ENCODE measurements at regions not wholly inside any gene's neighbourhood (a gene's known extent, or its start where the extent isn't known, plus 50 kb on each side); places are given as distances from the start of the nearest gene placed in this dataset.
"Not testable (repeated sequence)": the region's sequence is repeated elsewhere in the genome, so short reads cannot be mapped to it uniquely, and the experiment has no call there.

DNA sequence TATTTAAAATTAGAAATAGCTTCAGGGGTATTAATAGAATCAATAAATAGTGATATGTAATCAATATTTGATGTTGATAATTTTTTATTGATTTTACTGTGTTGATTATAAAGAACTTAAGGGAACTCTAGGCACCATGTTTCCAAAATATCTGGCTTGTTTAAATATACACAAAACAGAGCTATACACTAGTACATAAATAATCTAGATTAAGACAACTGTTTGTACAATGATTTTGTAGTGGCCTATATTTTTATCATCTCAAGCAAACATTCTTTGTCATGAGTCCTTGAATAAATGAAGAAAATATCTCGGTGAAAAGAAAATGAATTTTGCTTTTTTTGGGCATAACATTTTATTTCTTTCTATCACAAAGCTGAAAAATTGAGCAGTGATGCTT, 117.1 kb upstream of the KRR1 start:
- no peaks in the 10 kb centered on the region for H3K9me3 ChIP-seq
- no peaks in the 10 kb centered on the region for H3K27me3 ChIP-seq (replicated peaks; ENCODE audit: control insufficient read depth, insufficient read depth, low read length)
- POLR2A ChIA-PET, result no interaction called here
- peaks cover 8% of the 10 kb centered on the region for H3K9me3 Mint-ChIP-seq (ENCODE audit: unreplicated experiment)
- no peak overlapping the region for H3K27ac Mint-ChIP-seq (ENCODE audit: unreplicated experiment)
- TF ChIP-seq, protein P1, sequence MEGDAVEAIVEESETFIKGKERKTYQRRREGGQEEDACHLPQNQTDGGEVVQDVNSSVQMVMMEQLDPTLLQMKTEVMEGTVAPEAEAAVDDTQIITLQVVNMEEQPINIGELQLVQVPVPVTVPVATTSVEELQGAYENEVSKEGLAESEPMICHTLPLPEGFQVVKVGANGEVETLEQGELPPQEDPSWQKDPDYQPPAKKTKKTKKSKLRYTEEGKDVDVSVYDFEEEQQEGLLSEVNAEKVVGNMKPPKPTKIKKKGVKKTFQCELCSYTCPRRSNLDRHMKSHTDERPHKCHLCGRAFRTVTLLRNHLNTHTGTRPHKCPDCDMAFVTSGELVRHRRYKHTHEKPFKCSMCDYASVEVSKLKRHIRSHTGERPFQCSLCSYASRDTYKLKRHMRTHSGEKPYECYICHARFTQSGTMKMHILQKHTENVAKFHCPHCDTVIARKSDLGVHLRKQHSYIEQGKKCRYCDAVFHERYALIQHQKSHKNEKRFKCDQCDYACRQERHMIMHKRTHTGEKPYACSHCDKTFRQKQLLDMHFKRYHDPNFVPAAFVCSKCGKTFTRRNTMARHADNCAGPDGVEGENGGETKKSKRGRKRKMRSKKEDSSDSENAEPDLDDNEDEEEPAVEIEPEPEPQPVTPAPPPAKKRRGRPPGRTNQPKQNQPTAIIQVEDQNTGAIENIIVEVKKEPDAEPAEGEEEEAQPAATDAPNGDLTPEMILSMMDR (IDR thresholded peaks at IDR 0.05; ENCODE audit: insufficient read depth in 1 of 2, low read depth in 1 of 2, low read length in 1 of 2, severe bottlenecking in 1 of 2, unreplicated experiment in 1 of 2), result no peak
- H3K36me3 ChIP-seq (ENCODE audit: control insufficient read depth, insufficient read depth, low read length), result no peaks in the 10 kb centered on the region
- BruUV-seq (replicated peaks), result no TSS peak
- no peaks in the 10 kb centered on the region for H3K27me3 Mint-ChIP-seq (ENCODE audit: insufficient read depth, unreplicated experiment)
- no peaks in the 10 kb centered on the region for H3K36me3 Mint-ChIP-seq (ENCODE audit: insufficient read depth, unreplicated experiment)
- H3K4me3 ChIP-seq (ENCODE audit: low read depth, low read length), result no peak overlapping the region
- H3K4me3 Mint-ChIP-seq (ENCODE audit: unreplicated experiment), result no peak overlapping the region
- peaks cover 18% of the 10 kb centered on the region for H3K4me1 Mint-ChIP-seq (ENCODE audit: low read depth, unreplicated experiment)
- intact Hi-C loops (cut with micrococcal nuclease; ENCODE audit: unreplicated experiment), result no loop called here
- H3K4me1 ChIP-seq, result peaks cover 10% of the 10 kb centered on the region; the same call in 1 of the 2 replicates
- CTCF ChIA-PET, result no interaction called here
- DNase-seq, result no peak

DNA sequence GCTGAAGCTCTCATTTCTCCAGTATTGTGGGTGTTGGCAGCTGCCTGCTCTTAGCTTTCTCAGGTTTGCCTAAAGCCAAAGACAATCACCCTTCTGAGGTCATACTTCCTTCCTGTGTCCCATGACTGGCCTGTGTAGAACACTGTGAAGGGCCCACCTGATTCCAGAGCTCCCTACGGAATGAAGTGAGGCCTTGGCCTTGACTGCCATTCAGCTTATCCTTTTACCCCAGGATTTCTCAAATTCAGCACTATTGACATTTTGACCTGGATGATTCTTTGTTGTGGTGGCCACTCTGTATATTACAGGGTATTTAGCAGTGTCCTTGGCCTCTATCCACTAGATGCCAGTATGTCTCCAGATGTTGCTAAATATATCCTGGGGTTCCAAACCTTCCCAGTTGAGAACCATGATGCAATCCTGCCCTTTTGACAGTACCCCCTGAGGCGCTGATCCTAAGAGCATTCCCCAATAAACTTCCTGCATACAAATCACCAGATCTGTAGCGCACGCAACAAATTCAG, 112.3 kb upstream of the KRR1 start:
- peaks cover 17% of the 10 kb centered on the region for H3K4me1 ChIP-seq
- Mint-ChIP-seq H3K4me1 (ENCODE audit: low read depth, unreplicated experiment) (peaks cover 20% of the 10 kb centered on the region), H3K27me3 (ENCODE audit: insufficient read depth, unreplicated experiment) (no peaks in the 10 kb centered on the region), H3K27ac (ENCODE audit: unreplicated experiment) (peak overlapping the region; percentile 76), H3K4me3 (ENCODE audit: unreplicated experiment) (no peak overlapping the region), H3K9me3 (ENCODE audit: unreplicated experiment) (peaks cover 8% of the 10 kb centered on the region), H3K36me3 (ENCODE audit: insufficient read depth, unreplicated experiment) (no peaks in the 10 kb centered on the region)
- ChIA-PET POLR2A (interaction anchor here (0.6 to 0.8 kb wide), 2 partner anchors 363 to 935 kb away, joined by 3 read pairs; partner anchors contain the start of gene OSBPL8), CTCF (interaction anchor here (0.5 to 1.1 kb wide), 6 partner anchors 18 to 413 kb away, joined by 3 to 4 read pairs (median 4); partner anchors contain the start of gene PHLDA1)
- H3K4me3 ChIP-seq (ENCODE audit: low read depth, low read length), result no peak overlapping the region
- no peaks in the 10 kb centered on the region for H3K27me3 ChIP-seq (replicated peaks; ENCODE audit: control insufficient read depth, insufficient read depth, low read length)
- TF ChIP-seq, protein P1 (IDR thresholded peaks at IDR 0.05; ENCODE audit: insufficient read depth in 1 of 2, low read depth in 1 of 2, low read length in 1 of 2, severe bottlenecking in 1 of 2, unreplicated experiment in 1 of 2), result peak; percentile 20 to 51
- intact Hi-C loops (cut with micrococcal nuclease; ENCODE audit: unreplicated experiment), result loop anchor here (1.0 to 5.0 kb wide), 8 partner anchors 44 to 831 kb away; partner anchors contain the start of gene PHLDA1
- H3K9me3 ChIP-seq, result no peaks in the 10 kb centered on the region
- no TSS peak for BruUV-seq (replicated peaks)
- DNase-seq, result peak; percentile 46 to 50
- H3K36me3 ChIP-seq (ENCODE audit: control insufficient read depth, insufficient read depth, low read length), result no peaks in the 10 kb centered on the region

DNA sequence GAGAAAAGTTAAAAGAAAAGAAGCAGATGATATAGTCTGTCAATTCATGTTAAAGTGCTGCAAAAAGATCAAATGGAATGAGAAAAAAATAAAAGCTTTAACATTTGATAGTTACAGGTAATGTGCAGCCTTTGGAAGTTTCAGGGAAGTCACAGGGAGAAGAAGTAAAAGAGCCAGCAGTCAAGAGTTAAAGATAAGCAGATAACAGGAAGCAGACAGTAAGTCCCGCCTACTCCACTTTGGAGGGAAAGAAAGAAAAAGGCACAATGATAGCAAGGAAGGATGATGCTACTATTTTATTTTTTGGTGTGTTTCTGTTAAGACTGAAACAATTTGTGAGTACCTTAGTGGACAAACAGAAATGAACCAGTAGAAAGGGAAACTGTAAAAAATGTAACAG, 111.1 kb upstream of the KRR1 start:
- Mint-ChIP-seq H3K27ac (ENCODE audit: unreplicated experiment) (no peak overlapping the region), H3K4me1 (ENCODE audit: low read depth, unreplicated experiment) (peaks cover 20% of the 10 kb centered on the region), H3K4me3 (ENCODE audit: unreplicated experiment) (no peak overlapping the region), H3K9me3 (ENCODE audit: unreplicated experiment) (peaks cover 8% of the 10 kb centered on the region), H3K36me3 (ENCODE audit: insufficient read depth, unreplicated experiment) (no peaks in the 10 kb centered on the region), H3K27me3 (ENCODE audit: insufficient read depth, unreplicated experiment) (no peaks in the 10 kb centered on the region)
- Histone ChIP-seq H3K4me3 (ENCODE audit: low read depth, low read length) (no peak overlapping the region), H3K27me3 (replicated peaks; ENCODE audit: control insufficient read depth, insufficient read depth, low read length) (no peaks in the 10 kb centered on the region), H3K36me3 (ENCODE audit: control insufficient read depth, insufficient read depth, low read length) (no peaks in the 10 kb centered on the region), H3K9me3 (no peaks in the 10 kb centered on the region), H3K4me1 (peaks cover 17% of the 10 kb centered on the region)
- POLR2A ChIA-PET, result no interaction called here
- CTCF ChIA-PET, result interaction anchor here (0.9 to 1.1 kb wide), 3 partner anchors 19 to 410 kb away, joined by 3 read pairs; partner anchors contain the start of gene KRR1
- no TSS peak for BruUV-seq (replicated peaks)
- intact Hi-C loops (cut with micrococcal nuclease; ENCODE audit: unreplicated experiment), result loop anchor here (2.0 to 5.0 kb wide), 5 partner anchors 45 to 832 kb away; no protein-coding TSS in a partner anchor
- TF ChIP-seq, protein P1 (IDR thresholded peaks at IDR 0.05; ENCODE audit: insufficient read depth in 1 of 2, low read depth in 1 of 2, low read length in 1 of 2, severe bottlenecking in 1 of 2, unreplicated experiment in 1 of 2), result no peak
- no peak for DNase-seq

DNA sequence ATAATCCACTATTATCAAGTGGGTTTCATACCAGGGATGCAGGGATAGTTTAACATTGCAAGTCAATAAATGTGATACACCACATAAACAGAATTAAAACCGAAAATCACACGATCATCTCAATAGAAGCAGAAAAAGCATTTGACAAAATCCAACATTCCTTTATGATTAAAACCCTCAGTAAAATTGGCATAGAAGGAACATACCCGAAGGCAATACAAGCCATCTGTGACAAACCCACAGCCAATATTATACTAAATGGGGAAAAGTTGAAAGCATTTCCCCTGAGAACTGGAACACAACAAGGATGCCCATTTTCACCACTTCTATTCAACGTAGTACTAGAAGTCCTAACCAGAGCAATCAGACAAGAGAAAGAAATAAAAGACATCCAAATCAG, 103.0 kb upstream of the KRR1 start:
- CTCF ChIA-PET; intact Hi-C loops (cut with micrococcal nuclease; ENCODE audit: unreplicated experiment); H3K4me3 Mint-ChIP-seq (ENCODE audit: unreplicated experiment); POLR2A ChIA-PET; DNase-seq; H3K27ac Mint-ChIP-seq (ENCODE audit: unreplicated experiment); H3K4me1 ChIP-seq; H3K27me3 Mint-ChIP-seq (ENCODE audit: insufficient read depth, unreplicated experiment); H3K9me3 Mint-ChIP-seq (ENCODE audit: unreplicated experiment); H3K36me3 ChIP-seq (ENCODE audit: control insufficient read depth, insufficient read depth, low read length); H3K4me1 Mint-ChIP-seq (ENCODE audit: low read depth, unreplicated experiment); H3K36me3 Mint-ChIP-seq (ENCODE audit: insufficient read depth, unreplicated experiment); BruUV-seq (replicated peaks); H3K27me3 ChIP-seq (replicated peaks; ENCODE audit: control insufficient read depth, insufficient read depth, low read length); H3K4me3 ChIP-seq (ENCODE audit: low read depth, low read length); H3K9me3 ChIP-seq: not testable (repeated sequence)
